Astrocyte of the cerebellum (primary cell): ENCODE measurements at regions not wholly inside any gene's neighbourhood (a gene's known extent, or its start where the extent isn't known, plus 50 kb on each side); places are given as distances from the start of the nearest gene placed in this dataset.

Experiments
- DNase-seq: peaks from one replicate; pipeline ENCODE4 v3.0.0-alpha.2; 2011; ENCODE audit warnings: low read depth
- H3K4me3 ChIP-seq: 2 replicates; pipeline ENCODE4 v1.5.1; 2011; ENCODE audit warnings: mild to moderate bottlenecking, low read depth, low read length, moderate library complexity
- CTCF ChIP-seq: IDR thresholded peaks from 2 replicates; pipeline ENCODE4 v1.5.1; 2012; ENCODE audit warnings: low read length, low read depth, moderate library complexity, mild to moderate bottlenecking; ENCODE audit errors: missing control alignments
- in situ Hi-C: cut with HindIII; loops from 2 replicates; pipeline ENCODE4 v1.10.0; 2017; ENCODE audit warnings: low sequenced_read_pairs

- in situ Hi-C loops: no loop called here
- TF ChIP-seq CTCF: no peak
- no peak for DNase-seq
- H3K4me3 ChIP-seq: no peak overlapping the region
These were observed 240.2 kb downstream of the MN1 start for GRCh38 chr22:27561286-27561904.

GRCh38 chr22:27564806-27565205 is 236.8 kb downstream of the MN1 start:
- H3K4me3 ChIP-seq: no peak overlapping the region
- in situ Hi-C loops: no loop called here
- TF ChIP-seq CTCF: no peak
- DNase-seq: no peak

- in situ Hi-C loops: no loop called here
- H3K4me3 ChIP-seq: no peak overlapping the region
- TF ChIP-seq CTCF: no peak
- DNase-seq: no peak
These were observed 235.0 kb downstream of the MN1 start for GRCh38 chr22:27566602-27567001.

GRCh38 chr22:27568265-27568664 is 233.3 kb downstream of the MN1 start:
- in situ Hi-C loops: no loop called here
- TF ChIP-seq CTCF: no peak

GRCh38 chr22:27571463-27572277 is 229.9 kb downstream of the MN1 start:
- no peak for TF ChIP-seq CTCF
- no peak overlapping the region for H3K4me3 ChIP-seq
- in situ Hi-C loops: no loop called here
- no peak for DNase-seq

More at GRCh38 chr22:27568265-27568664, 233.3 kb downstream of the MN1 start:
- DNase-seq: no peak
- no peak overlapping the region for H3K4me3 ChIP-seq

GRCh38 chr22:27572278-27572666 is 229.3 kb downstream of the MN1 start:
- DNase-seq: no peak
- H3K4me3 ChIP-seq: no peak overlapping the region
- TF ChIP-seq CTCF: no peak
- in situ Hi-C loops: no loop called here
